GM21515 (cell line): ENCODE measurements at regions not wholly inside any gene's neighbourhood (a gene's known extent, or its start where the extent isn't known, plus 50 kb on each side); places are given as distances from the start of the nearest gene placed in this dataset.
"Not testable (repeated sequence)": the region's sequence is repeated elsewhere in the genome, so short reads cannot be mapped to it uniquely, and the experiment has no call there.

Source experiments
- ATAC-seq: cut with Tn5 transposase; IDR thresholded peaks from one replicate; pipeline ENCODE4 v1.9.1; 2021; ENCODE audit not compliant: unreplicated experiment

DNA sequence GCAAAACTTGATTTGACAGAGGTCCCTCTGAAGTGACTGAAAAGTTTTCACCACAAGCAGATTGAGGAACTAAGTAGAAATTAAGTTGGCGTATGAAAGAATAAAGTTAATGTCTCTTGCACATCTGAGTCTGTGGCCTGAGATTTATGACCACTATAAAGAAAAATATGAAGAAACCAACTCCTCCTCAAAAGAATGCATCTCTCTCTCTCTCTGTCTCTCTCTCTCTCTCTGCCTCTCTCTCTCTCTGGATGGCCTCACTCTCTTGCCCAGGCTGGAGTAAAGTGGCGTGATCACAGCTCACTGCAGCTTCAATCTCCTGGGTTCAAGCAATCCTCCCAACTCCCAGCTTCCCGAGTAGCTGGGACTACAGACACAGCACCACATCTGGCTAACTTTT lies 55.2 kb downstream of the RPL22L1 start:
- ATAC-seq: no peak

- no peak for ATAC-seq
Observed at GRCh38 chr3:170813266-170813665, 56.7 kb downstream of the RPL22L1 start.

GRCh38 chr3:170811928-170812591 lies 57.9 kb downstream of the RPL22L1 start:
- ATAC-seq: peak; percentile 75

GRCh38 chr3:170811515-170811914 lies 58.5 kb downstream of the RPL22L1 start:
- ATAC-seq: no peak

- ATAC-seq: no peak
Observed at GRCh38 chr3:170809975-170810357, 60.0 kb downstream of the RPL22L1 start.

- no peak for ATAC-seq
Observed at GRCh38 chr3:170809007-170809974, 60.7 kb downstream of the RPL22L1 start.

DNA sequence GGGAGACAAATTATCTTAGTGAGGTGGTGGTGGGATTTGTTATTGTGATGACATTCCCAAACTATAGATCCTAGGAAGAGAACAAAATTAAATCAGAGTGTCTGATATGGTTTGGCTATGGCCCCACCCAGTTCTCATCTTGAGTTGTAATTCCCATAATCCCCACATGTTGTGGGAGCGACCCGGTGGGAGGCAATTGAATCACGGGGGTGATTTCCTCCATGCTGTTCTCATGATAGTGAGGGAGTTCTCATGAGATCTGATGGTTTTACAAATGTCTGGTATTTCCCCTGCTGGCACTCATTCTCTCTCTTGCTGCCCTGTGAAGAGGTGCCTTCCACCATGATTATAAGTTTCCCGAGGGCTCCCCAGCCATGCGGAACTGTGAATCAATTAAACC lies 62.0 kb downstream of the RPL22L1 start:
- no peak for ATAC-seq

DNA sequence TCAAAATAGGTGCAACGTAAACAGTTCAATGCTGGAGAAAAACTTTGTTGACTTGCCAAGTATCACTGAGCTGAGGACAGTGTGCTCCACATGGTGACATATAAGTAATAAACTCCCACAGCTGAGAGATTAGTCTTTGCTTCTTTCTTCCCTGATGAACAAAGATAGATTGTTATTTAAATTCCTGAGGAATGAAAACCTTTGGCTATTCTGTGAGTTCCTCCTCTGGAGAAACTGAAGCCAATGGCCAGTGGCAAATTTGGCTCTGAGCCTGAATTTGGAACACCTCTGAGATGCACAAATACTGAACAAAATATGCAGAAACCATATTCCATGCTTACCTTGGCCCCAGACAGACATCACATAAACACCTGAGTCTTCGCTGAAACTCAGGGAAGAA lies 63.3 kb downstream of the RPL22L1 start:
- ATAC-seq: no peak

DNA sequence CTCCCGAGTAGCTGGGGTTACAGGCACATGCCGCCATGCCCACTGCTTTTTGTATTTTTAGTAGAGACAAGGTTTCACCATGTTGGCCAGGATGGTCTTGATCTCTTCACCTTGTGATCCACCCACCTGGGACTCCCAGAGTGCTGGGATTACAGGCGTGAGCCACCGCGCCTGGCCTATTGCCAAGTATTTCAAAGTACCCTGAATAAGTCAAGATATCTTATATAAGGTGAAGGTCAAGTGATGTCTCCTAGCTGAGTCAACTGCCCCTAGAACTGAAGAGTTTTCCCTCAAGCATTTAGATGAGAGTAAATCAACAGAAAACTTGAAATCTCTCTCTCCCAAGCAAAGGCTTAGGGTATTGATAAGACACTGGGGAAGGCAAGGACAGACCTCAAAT lies 63.9 kb downstream of the RPL22L1 start:
- no peak for ATAC-seq

GRCh38 chr3:170805296-170805695 lies 64.7 kb downstream of the RPL22L1 start:
- not testable (repeated sequence) for ATAC-seq

GRCh38 chr3:170804634-170805033 lies 65.4 kb downstream of the RPL22L1 start:
- ATAC-seq: not testable (repeated sequence)

- ATAC-seq: no peak
Observed at GRCh38 chr3:170804078-170804477, 65.9 kb downstream of the RPL22L1 start.

DNA sequence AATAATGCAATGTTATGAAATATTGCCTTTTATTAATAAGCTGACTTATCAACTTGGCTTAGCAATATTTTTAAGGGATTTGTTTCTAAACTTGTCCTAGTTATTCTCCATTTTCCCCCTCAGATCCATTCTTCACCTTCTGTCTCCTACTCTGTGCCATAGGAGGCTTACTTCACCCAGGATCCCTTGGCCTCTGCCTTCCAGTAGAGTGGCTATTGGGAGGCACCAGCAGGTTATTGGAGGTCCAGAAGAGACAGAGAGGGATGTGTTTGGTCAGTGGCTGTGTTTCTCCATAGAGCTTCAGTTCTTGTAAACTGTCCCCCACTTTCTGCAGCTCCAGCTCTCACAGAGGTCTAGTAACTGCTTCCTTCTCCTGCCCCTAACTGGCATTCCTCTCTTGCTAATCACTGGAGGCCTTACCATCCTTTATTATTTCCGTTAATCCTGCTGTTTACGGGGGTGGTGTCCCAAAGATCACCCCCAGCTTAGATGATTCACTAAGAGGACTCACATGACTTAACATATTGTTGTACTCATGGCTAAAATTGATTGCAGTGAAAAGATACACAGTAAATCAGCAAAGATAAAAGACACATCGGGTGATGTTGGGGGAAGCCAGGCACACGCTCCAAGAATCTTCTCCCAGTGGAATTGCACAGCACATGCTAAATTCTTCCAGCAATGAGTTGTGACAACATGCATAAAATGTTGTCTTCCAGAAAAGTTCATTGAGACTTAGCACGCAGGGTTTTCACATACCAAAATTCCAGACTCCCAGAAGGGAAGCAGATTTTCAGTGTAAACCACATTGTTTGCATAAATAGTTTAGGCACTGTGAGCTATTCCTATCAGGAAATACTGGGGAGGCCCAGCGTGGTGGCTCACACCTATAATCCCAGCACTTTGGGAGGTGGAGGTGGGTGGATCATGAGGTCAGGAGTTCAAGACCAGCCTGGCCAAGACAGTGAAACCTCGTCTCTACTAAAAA lies 67.5 kb downstream of the RPL22L1 start:
- ATAC-seq: no peak

DNA sequence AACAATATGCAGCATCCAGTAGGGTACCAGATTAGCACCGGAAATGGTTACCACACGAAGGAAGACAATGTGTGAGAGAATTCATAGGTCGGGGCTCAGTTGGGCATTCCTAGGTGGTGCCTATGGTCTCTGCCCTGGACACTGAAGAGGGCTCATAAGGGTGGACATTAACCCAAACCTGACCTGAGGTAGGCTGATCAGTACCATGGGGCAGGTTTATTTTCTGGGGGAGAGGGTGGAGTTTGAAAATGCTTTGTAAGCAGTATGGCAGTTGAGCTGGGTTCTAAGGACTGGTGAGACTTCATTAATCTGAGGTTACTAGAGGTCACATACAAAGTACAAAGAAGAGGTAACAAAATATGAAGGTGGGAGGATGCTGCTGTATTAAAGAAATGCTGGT lies 68.4 kb downstream of the RPL22L1 start:
- no peak for ATAC-seq

DNA sequence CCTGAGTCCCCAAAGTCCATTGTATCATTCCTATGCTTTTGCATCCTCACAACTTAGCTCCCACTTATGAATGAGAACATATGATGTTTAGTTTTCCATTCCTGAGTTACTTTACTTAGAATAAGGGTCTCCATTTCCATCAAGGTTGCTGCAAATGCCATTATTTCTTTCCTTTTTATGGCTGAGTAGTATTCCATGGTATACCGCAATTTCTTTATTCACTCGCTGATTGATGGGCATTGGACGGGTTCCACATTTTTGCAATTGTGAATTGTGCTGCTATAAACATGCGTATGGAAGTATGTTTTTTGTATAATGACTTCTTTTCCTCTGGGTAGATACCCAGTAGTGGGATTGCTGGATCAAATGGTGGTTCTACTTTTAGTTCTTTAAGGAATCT lies 69.7 kb downstream of the RPL22L1 start:
- ATAC-seq: not testable (repeated sequence)

DNA sequence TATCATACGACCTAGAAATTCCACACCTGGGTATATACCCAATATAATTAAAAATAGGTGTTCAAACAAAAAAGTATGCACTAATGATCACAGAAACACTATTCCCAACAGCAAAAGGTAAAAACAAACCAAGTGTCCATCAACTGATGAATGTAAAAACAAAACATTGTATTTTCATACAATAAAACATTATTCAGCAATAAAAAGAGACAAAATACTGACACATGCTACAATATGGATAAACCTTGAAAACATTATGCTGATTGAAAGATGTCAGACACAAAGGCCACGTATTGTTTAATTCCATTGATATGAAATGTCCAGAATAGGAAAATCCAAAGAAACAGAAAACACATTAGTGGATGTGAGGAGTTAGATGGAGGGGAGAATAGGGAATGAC lies 71.0 kb downstream of the RPL22L1 start:
- no peak for ATAC-seq

DNA sequence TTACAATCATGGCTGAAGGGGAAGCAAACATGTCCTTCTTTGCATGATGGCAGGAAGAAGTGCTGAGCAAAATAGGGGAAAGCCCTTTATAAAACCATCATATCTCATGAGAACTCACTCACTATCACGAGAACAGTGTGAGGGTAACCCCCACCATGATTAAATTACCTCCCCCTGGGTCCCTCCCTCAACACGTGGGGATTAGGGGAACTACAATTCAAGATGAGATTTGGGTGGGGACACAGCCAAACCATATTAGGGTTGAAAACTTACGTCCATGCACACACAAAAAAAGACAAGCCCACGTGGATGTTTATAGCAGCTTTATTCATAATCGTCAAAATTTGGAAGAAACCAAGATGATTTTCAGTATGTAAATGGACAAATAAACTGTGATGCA lies 72.3 kb downstream of the RPL22L1 start:
- ATAC-seq: no peak

- no peak for ATAC-seq
Observed at GRCh38 chr3:170792471-170792870, 77.5 kb downstream of the RPL22L1 start.

GRCh38 chr3:170790647-170791046 lies 79.3 kb downstream of the RPL22L1 start:
- ATAC-seq: no peak

DNA sequence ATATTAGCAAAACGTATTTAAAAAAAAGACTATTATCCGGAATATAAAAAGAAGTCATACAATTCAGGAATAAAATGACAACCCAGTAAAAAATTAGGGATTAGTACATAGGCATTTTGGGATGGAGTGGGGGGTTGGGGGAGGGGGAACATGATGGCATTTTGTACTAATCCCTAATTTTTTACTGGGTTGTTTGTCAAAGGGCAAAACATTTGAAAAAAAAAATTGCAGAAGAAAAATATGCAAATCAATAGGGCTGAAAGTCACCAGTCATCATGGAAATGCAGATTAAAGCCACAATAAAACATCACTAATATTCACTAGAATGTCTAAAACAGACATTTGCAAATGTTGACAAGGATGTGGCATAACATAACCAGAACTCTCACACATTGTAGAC lies 82.5 kb downstream of the RPL22L1 start:
- no peak for ATAC-seq

- ATAC-seq: no peak
Observed at GRCh38 chr3:170785454-170785853, 84.5 kb downstream of the RPL22L1 start.
